Mesenchymal stem cell (in vitro differentiated cells and primary cell): ENCODE measurements at regions not wholly inside any gene's neighbourhood (a gene's known extent, or its start where the extent isn't known, plus 50 kb on each side); places are given as distances from the start of the nearest gene placed in this dataset.

Experiments
- DNase-seq: peaks from one replicate; pipeline ENCODE4 v3.0.0-alpha.2; 2013
- H2AFZ ChIP-seq: one replicate; pipeline ENCODE4 v1.6.1; 2013; ENCODE audit warnings: low read depth, mild to moderate bottlenecking, control low read depth, inconsistent platforms, low read length, moderate library complexity
- H2AK5ac ChIP-seq: 2 replicates; pipeline ENCODE4 v1.6.1; 2013; ENCODE audit warnings: low read length, moderate library complexity, mild to moderate bottlenecking, inconsistent platforms; ENCODE audit not compliant: severe bottlenecking
- H2BK120ac ChIP-seq: one replicate; pipeline ENCODE4 v1.6.1; 2013; ENCODE audit warnings: low read depth, mild to moderate bottlenecking, inconsistent platforms, low read length, moderate library complexity
- H2BK12ac ChIP-seq, 2 experiments: one replicate each; pipeline ENCODE4 v1.6.1; 2013; ENCODE audit warnings: inconsistent platforms in 2 of 2, low read length in 2 of 2, mild to moderate bottlenecking in 2 of 2, moderate library complexity in 2 of 2, control low read depth in 1 of 2
- H2BK15ac ChIP-seq: one replicate; pipeline ENCODE4 v1.6.1; 2013; ENCODE audit warnings: mild to moderate bottlenecking, low read depth, inconsistent platforms; ENCODE audit not compliant: poor library complexity, severe bottlenecking
- H2BK5ac ChIP-seq: 2 replicates; pipeline ENCODE4 v1.6.1; 2013; ENCODE audit warnings: low read depth, mild to moderate bottlenecking, low read length, control low read depth, inconsistent platforms; ENCODE audit not compliant: poor library complexity, severe bottlenecking
- H3K14ac ChIP-seq, 2 experiments: one replicate each; pipeline ENCODE4 v1.6.1; 2013; ENCODE audit warnings: inconsistent platforms in 2 of 2, low read length in 2 of 2, control low read depth in 1 of 2, mild to moderate bottlenecking in 1 of 2, moderate library complexity in 1 of 2
- H3K18ac ChIP-seq, 2 experiments: one replicate each; pipeline ENCODE4 v1.6.1; 2013; ENCODE audit warnings: inconsistent platforms in 2 of 2, low read length in 2 of 2, control low read depth in 1 of 2, low read depth in 1 of 2, mild to moderate bottlenecking in 1 of 2
- H3K23ac ChIP-seq, 2 experiments: one replicate each; pipeline ENCODE4 v1.6.1; 2013; ENCODE audit warnings: inconsistent platforms in 2 of 2, low read length in 2 of 2, mild to moderate bottlenecking in 2 of 2, moderate library complexity in 2 of 2, control low read depth in 1 of 2
- H3K27ac ChIP-seq: 2 replicates; pipeline ENCODE4 v1.5.1; 2013; ENCODE audit warnings: mild to moderate bottlenecking, moderate library complexity, low read length, control low read depth, inconsistent platforms; ENCODE audit not compliant: poor library complexity, severe bottlenecking
- H3K27me3 ChIP-seq, 2 experiments: 2 replicates each; pipeline versions ENCODE4 v1.6.1 to v1.7.0; 2013; ENCODE audit warnings: low read length in 2 of 2, mild to moderate bottlenecking in 2 of 2, moderate library complexity in 2 of 2, control low read depth in 1 of 2, inconsistent platforms in 1 of 2; ENCODE audit not compliant: control insufficient read depth in 1 of 2, insufficient read depth in 1 of 2
- H3K36me3 ChIP-seq, 2 experiments: 2 replicates each; pipeline versions ENCODE4 v1.6.1 to v1.7.0; 2013; ENCODE audit warnings: low read length in 2 of 2, control low read depth in 1 of 2, inconsistent platforms in 1 of 2, low read depth in 1 of 2, mild to moderate bottlenecking in 1 of 2; ENCODE audit not compliant: insufficient read depth in 2 of 2, control insufficient read depth in 1 of 2
- H3K4ac ChIP-seq, 2 experiments: one replicate each; pipeline ENCODE4 v1.6.1; 2013; ENCODE audit warnings: inconsistent platforms in 2 of 2, low read length in 2 of 2, mild to moderate bottlenecking in 2 of 2, moderate library complexity in 2 of 2, control low read depth in 1 of 2, low read depth in 1 of 2
- H3K4me1 ChIP-seq: 2 replicates; pipeline ENCODE4 v1.6.1; 2013; ENCODE audit warnings: low read depth, low read length, control low read depth; ENCODE audit not compliant: control insufficient read depth, insufficient read depth
- H3K4me2 ChIP-seq: 2 replicates; pipeline ENCODE4 v1.6.1; 2013; ENCODE audit warnings: low read length, mild to moderate bottlenecking, inconsistent platforms; ENCODE audit not compliant: poor library complexity, severe bottlenecking
- H3K4me3 ChIP-seq, 2 experiments: 2 replicates each; pipeline versions ENCODE4 v1.5.1 to v1.7.0; 2013; ENCODE audit warnings: low read length in 2 of 2, mild to moderate bottlenecking in 2 of 2, control low read depth in 1 of 2, low read depth in 1 of 2; ENCODE audit not compliant: insufficient read depth in 1 of 2
- H3K79me1 ChIP-seq: replicated peaks from 2 replicates; pipeline ENCODE4 v1.6.1; 2013; ENCODE audit warnings: mild to moderate bottlenecking, control low read depth, low read length, inconsistent platforms; ENCODE audit not compliant: poor library complexity, severe bottlenecking
- H3K9ac ChIP-seq: 2 replicates; pipeline ENCODE4 v1.7.0; 2013; ENCODE audit warnings: mild to moderate bottlenecking, low read length, moderate library complexity
- H3K9me3 ChIP-seq: 2 replicates; pipeline ENCODE4 v1.7.0; 2013; ENCODE audit warnings: mild to moderate bottlenecking, low read length; ENCODE audit not compliant: control insufficient read depth
- H4K8ac ChIP-seq: one replicate; pipeline ENCODE4 v1.6.1; 2013; ENCODE audit warnings: inconsistent platforms, mild to moderate bottlenecking, low read length, moderate library complexity
- H4K91ac ChIP-seq: one replicate; pipeline ENCODE4 v1.6.1; 2013; ENCODE audit warnings: mild to moderate bottlenecking, low read length, inconsistent platforms
- WGBS: methylation state at CpG from one replicate; pipeline ENCODE4 v1.1.7; 2013; ENCODE audit warnings: mixed read lengths; 5-methylcytosine and 5-hydroxymethylcytosine counted together

DNA sequence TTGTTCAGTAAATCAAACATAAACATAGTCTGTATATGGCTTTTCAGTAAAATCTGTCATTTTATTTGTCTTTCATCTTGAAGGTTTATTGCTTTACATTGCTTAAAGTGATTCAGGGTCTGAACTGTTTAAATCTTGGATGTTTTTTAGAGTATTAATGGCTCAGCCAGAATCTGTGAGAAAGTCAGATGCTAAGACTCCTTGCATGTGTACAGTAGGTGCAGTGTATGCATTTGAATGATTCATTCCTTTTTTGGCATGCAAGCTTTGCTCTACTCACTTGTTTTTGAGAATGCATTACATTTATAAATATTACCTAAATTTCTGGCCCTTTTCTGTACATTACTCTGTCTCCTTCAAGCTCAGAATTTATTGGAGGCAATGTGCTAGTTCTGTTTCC, 271.0 kb upstream of the RIOK2 start:
- Histone ChIP-seq H3K27me3 (no peaks in the 10 kb centered on the region), H3K4ac (no peak overlapping the region), H3K27ac (no peak overlapping the region), H2BK5ac (no peak overlapping the region), H3K18ac (no peak overlapping the region), H4K8ac (no peak overlapping the region), H3K9ac (no peak overlapping the region), H2BK120ac (no peak overlapping the region), H3K4me1 (no peaks in the 10 kb centered on the region), H4K91ac (no peak overlapping the region), H2BK15ac (no peak overlapping the region), H2AK5ac (no peak overlapping the region), H3K79me1 (no peaks in the 10 kb centered on the region), H2BK12ac (no peak overlapping the region), H2AFZ (no peak overlapping the region), H3K36me3 (no peaks in the 10 kb centered on the region), H3K9me3 (no peaks in the 10 kb centered on the region), H3K4me2 (no peak overlapping the region), H3K14ac (no peak overlapping the region), H3K4me3 (no peak overlapping the region), H3K23ac (no peak overlapping the region)
- no peak for DNase-seq

DNA sequence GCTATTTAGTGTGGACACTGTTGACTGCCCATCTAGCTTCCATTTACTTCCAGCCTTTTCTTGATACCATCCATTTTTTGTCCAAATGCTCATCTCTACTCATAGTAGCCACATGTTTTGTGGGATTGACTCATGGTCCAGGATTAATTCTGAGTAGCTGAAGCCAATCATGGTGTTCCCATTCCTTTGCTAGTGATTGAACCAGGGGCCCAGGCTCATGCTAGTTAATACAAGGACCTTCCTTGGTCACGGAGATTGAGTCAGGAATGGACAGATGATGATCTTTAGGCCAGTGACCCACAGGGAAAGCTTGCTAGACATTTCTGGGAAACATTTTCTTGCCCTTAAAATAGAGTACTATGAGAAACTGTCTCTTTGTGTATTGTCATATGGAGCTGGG, 272.9 kb upstream of the RIOK2 start:
- no peak overlapping the region for H3K18ac ChIP-seq
- no peak overlapping the region for H3K14ac ChIP-seq
- WGBS: 78% methylated on average over 1 of the region's 1 CpG
- no peak overlapping the region for H3K27ac ChIP-seq
- no peak overlapping the region for H2BK5ac ChIP-seq
- H2BK15ac ChIP-seq: no peak overlapping the region
- no peak overlapping the region for H3K4ac ChIP-seq
- no peak overlapping the region for H3K4me2 ChIP-seq
- no peak overlapping the region for H4K91ac ChIP-seq
- no peak overlapping the region for H2BK120ac ChIP-seq
- H2AFZ ChIP-seq: no peak overlapping the region
- H3K4me3 ChIP-seq: no peak overlapping the region
- no peaks in the 10 kb centered on the region for H3K9me3 ChIP-seq
- H3K27me3 ChIP-seq: no peaks in the 10 kb centered on the region
- H3K23ac ChIP-seq: no peak overlapping the region
- H3K36me3 ChIP-seq: no peaks in the 10 kb centered on the region
- no peak for DNase-seq
- H3K9ac ChIP-seq: no peak overlapping the region
- no peak overlapping the region for H2AK5ac ChIP-seq
- H3K4me1 ChIP-seq: no peaks in the 10 kb centered on the region
- no peaks in the 10 kb centered on the region for H3K79me1 ChIP-seq
- H2BK12ac ChIP-seq: no peak overlapping the region
- H4K8ac ChIP-seq: no peak overlapping the region

DNA sequence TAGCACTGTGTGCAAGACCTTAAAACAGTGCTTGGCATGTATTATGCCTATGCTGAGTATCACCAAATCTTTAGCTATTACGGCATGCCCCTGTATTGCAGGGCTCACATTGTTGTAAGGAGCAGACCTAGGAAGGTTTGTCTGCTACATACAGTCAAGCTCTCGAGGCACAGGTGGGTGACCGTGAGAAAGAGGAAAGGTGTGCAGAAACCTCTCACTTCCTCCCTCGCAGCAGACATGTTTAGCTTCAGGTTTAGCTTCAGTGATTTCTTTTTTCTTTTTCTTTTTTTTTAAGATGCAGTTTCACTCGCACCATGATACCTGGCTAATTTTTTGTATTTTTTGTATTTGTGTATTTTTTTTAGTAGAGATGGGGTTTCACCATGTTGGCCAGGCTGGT, 275.8 kb upstream of the RIOK2 start:
- H3K9me3 ChIP-seq: no peaks in the 10 kb centered on the region
- H3K18ac ChIP-seq: no peak overlapping the region
- no peak overlapping the region for H2BK5ac ChIP-seq
- H3K36me3 ChIP-seq: no peaks in the 10 kb centered on the region
- WGBS: 81% methylated on average over 4 of the region's 5 CpGs
- no peak overlapping the region for H3K27ac ChIP-seq
- H3K27me3 ChIP-seq: no peaks in the 10 kb centered on the region
- no peak overlapping the region for H3K9ac ChIP-seq
- no peak overlapping the region for H3K14ac ChIP-seq
- no peak overlapping the region for H3K4me3 ChIP-seq
- H3K4ac ChIP-seq: no peak overlapping the region
- no peak overlapping the region for H3K23ac ChIP-seq
- no peak overlapping the region for H2BK12ac ChIP-seq
- no peak overlapping the region for H4K91ac ChIP-seq
- H4K8ac ChIP-seq: no peak overlapping the region
- H3K79me1 ChIP-seq: no peaks in the 10 kb centered on the region
- H3K4me2 ChIP-seq: no peak overlapping the region
- no peak overlapping the region for H2BK120ac ChIP-seq
- no peaks in the 10 kb centered on the region for H3K4me1 ChIP-seq
- no peak overlapping the region for H2BK15ac ChIP-seq
- no peak overlapping the region for H2AFZ ChIP-seq
- H2AK5ac ChIP-seq: no peak overlapping the region
- no peak for DNase-seq

DNA sequence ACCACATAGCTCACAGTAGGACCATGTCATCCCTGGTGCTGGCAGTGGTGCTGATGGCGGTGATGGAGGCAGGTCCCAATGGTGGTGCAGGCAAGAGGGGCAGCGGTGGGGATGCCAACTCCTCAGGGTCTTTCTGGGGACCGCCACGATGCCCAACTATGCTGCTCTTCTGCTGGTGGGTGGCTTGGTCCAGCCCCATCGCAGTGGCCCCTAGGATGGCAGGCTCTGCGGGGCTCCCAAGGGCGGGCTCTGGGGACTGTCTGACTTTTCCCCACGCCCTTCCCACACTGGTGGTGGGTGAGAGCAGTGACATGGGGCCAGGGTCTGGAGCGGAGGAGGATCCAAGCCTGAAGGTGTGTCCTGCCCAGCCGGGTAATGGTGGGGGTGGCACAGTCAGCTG, 288.9 kb upstream of the RIOK2 start:
- H3K14ac ChIP-seq: no peak overlapping the region
- H3K4me3 ChIP-seq: peak overlapping the region in 1 of 2 experiments; percentile 22
- no peak overlapping the region for H2BK15ac ChIP-seq
- no peak overlapping the region for H3K18ac ChIP-seq
- WGBS: 92% methylated on average over 9 of the region's 10 CpGs
- no peak overlapping the region for H3K23ac ChIP-seq
- H3K4ac ChIP-seq: no peak overlapping the region
- H3K79me1 ChIP-seq: no peaks in the 10 kb centered on the region
- H2AK5ac ChIP-seq: no peak overlapping the region
- DNase-seq: no peak
- no peak overlapping the region for H3K9ac ChIP-seq
- H2BK120ac ChIP-seq: no peak overlapping the region
- H2BK12ac ChIP-seq: no peak overlapping the region
- no peak overlapping the region for H2AFZ ChIP-seq
- H3K4me1 ChIP-seq: no peaks in the 10 kb centered on the region
- no peak overlapping the region for H4K8ac ChIP-seq
- H3K27ac ChIP-seq: no peak overlapping the region
- H4K91ac ChIP-seq: no peak overlapping the region
- H3K4me2 ChIP-seq: no peak overlapping the region
- H3K36me3 ChIP-seq: peaks cover 0 to 3% of the 10 kb centered on the region in 2 experiments
- peaks cover 18% of the 10 kb centered on the region for H3K9me3 ChIP-seq
- no peak overlapping the region for H2BK5ac ChIP-seq
- H3K27me3 ChIP-seq: no peaks in the 10 kb centered on the region
